ENCODE measurements at regions not wholly inside any gene's neighbourhood (a gene's known extent, or its start where the extent isn't known, plus 50 kb on each side); places are given as distances from the start of the nearest gene placed in this dataset.

DNA sequence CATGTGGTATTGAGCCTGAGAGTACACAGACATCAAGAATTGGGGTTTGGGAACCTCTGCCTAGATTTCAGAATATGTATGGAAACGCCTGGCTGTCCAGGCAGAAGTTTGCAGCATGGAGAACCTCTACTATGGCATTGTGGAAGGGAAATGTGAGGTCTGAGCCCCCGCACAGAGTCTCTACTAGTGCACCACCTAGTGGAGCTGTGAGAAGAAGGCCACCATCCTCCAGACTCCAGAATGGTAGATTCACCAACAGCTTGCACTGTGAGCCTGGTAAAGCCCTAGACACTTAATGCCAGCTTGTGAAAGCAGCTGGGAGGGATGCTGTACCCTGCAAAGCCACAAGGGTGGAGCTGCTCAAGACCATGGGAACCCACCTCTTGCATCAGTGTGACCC, 658.2 kb downstream of the HACE1 start:
- WGBS (ENCODE audit: low lambda C conversion rate): 0% methylated on average over 1 of the region's 2 CpGs
- CTCF ChIA-PET (ENCODE audit: low intra/inter-chr PET ratio, low total read pairs): no interaction called here

More for the DNA sequence above, 658.2 kb downstream of the HACE1 start:
- Histone ChIP-seq H3K4me3 (replicated peaks in 1 of 3; ENCODE audit: insufficient read depth in 1 of 3, low read depth in 2 of 3, low read length in 3 of 3) (no peak overlapping the region), H3K9me3 (ENCODE audit: low read length) (peaks cover 39% of the 10 kb centered on the region), H3K9ac (ENCODE audit: insufficient read depth, low read depth, low read length) (no peak overlapping the region), H4K20me1 (ENCODE audit: insufficient read depth, low read length) (no peaks in the 10 kb centered on the region), H3K4me1 (ENCODE audit: insufficient read depth, low read length) (no peaks in the 10 kb centered on the region), H3K79me2 (ENCODE audit: insufficient read depth, low read length) (no peaks in the 10 kb centered on the region), H3K27me3 (ENCODE audit: control insufficient read depth in 1 of 2, insufficient read depth in 2 of 2, low read length in 2 of 2) (no peaks in the 10 kb centered on the region), H2AFZ (ENCODE audit: low read length) (no peak overlapping the region), H3K4me2 (ENCODE audit: low read depth, low read length) (no peak overlapping the region), H3K36me3 (replicated peaks in 1 of 2; ENCODE audit: control insufficient read depth in 1 of 2, insufficient read depth in 2 of 2, low read length in 2 of 2) (no peaks in the 10 kb centered on the region), H3K27ac (ENCODE audit: extremely low read length, insufficient read depth, low read length) (no peak overlapping the region)
- ATAC-seq (no peak), FAIRE-seq (no peak), DNase-seq (ENCODE audit: low spot score) (no peak)
- BruUV-seq (replicated peaks): no TSS peak
- in situ Hi-C loops (cut with HindIII; ENCODE audit: extremely low pct_ligation_motif_present, low pct_unique_long_range_greater_than_20kb): no loop called here
- intact Hi-C loops (cut with micrococcal nuclease; ENCODE audit: unreplicated experiment): no loop called here
- POLR2A ChIA-PET: no interaction called here
- TF ChIP-seq, protein P1, sequence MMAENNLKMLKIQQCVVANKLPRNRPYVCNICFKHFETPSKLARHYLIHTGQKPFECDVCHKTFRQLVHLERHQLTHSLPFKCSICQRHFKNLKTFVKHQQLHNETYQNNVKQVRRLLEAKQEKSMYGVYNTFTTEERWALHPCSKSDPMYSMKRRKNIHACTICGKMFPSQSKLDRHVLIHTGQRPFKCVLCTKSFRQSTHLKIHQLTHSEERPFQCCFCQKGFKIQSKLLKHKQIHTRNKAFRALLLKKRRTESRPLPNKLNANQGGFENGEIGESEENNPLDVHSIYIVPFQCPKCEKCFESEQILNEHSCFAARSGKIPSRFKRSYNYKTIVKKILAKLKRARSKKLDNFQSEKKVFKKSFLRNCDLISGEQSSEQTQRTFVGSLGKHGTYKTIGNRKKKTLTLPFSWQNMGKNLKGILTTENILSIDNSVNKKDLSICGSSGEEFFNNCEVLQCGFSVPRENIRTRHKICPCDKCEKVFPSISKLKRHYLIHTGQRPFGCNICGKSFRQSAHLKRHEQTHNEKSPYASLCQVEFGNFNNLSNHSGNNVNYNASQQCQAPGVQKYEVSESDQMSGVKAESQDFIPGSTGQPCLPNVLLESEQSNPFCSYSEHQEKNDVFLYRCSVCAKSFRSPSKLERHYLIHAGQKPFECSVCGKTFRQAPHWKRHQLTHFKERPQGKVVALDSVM (CRISPR knock-in tag; IDR thresholded peaks at IDR 0.05): no peak
- TF ChIP-seq, protein P2, sequence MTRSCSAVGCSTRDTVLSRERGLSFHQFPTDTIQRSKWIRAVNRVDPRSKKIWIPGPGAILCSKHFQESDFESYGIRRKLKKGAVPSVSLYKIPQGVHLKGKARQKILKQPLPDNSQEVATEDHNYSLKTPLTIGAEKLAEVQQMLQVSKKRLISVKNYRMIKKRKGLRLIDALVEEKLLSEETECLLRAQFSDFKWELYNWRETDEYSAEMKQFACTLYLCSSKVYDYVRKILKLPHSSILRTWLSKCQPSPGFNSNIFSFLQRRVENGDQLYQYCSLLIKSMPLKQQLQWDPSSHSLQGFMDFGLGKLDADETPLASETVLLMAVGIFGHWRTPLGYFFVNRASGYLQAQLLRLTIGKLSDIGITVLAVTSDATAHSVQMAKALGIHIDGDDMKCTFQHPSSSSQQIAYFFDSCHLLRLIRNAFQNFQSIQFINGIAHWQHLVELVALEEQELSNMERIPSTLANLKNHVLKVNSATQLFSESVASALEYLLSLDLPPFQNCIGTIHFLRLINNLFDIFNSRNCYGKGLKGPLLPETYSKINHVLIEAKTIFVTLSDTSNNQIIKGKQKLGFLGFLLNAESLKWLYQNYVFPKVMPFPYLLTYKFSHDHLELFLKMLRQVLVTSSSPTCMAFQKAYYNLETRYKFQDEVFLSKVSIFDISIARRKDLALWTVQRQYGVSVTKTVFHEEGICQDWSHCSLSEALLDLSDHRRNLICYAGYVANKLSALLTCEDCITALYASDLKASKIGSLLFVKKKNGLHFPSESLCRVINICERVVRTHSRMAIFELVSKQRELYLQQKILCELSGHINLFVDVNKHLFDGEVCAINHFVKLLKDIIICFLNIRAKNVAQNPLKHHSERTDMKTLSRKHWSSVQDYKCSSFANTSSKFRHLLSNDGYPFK (CRISPR knock-in tag; IDR thresholded peaks at IDR 0.05; ENCODE audit: borderline replicate concordance): no peak

All from HepG2 (cell line).